B cell (primary cell): ENCODE measurements at regions not wholly inside any gene's neighbourhood (a gene's known extent, or its start where the extent isn't known, plus 50 kb on each side); places are given as distances from the start of the nearest gene placed in this dataset.

ENCODE experiments used
- ATAC-seq: fragments of 200-7000 bp; cut with Tn5 transposase; one replicate; pipeline ENCODE4 v1.10.0; 2021; ENCODE audit warnings: low read depth, mild to moderate bottlenecking, moderate number of reproducible peaks, moderate library complexity
- CTCF ChIA-PET: fragments of 350-600 bp; sonication (Branson Sonifier 250); formaldehyde crosslinking; loops from one replicate; lab custom pipeline; 2021; ENCODE audit warnings: antibody characterized with exemption, inconsistent platforms; lab: Charles Lee
- POLR2A ChIA-PET: fragments of 350-600 bp; sonication (Branson Sonifier 250); formaldehyde crosslinking; loops from one replicate; lab custom pipeline; 2021; ENCODE audit warnings: antibody characterized with exemption; lab: Charles Lee
- DNase-seq: peaks from one replicate; pipeline ENCODE4 v3.0.0; 2013
- H2AFZ ChIP-seq: 2 replicates; pipeline ENCODE4 v1.6.1; 2012; ENCODE audit warnings: mild to moderate bottlenecking, low read depth, low read length; ENCODE audit not compliant: insufficient read depth, poor library complexity, severe bottlenecking
- H3K27ac ChIP-seq, 2 donors: 1 replicate in 1 of 2; 2 replicates in 1 of 2; pipeline ENCODE4 v1.5.1; 2012 to 2013; ENCODE audit warnings: low read length in 2 of 2, mild to moderate bottlenecking in 2 of 2, moderate library complexity in 1 of 2
- H3K27me3 ChIP-seq, 4 experiments: fragments of 200-600 bp in 1 of 4; sonication (generic) in 1 of 4; replicated peaks in 1 of 4; 1 replicate in 2 of 4; 2 replicates in 2 of 4; pipeline versions ENCODE4 v1.6.1 to v1.7.0; 2013 to 2016; ENCODE audit warnings: low read length in 3 of 4, mild to moderate bottlenecking in 2 of 4, mixed read lengths in 1 of 4, moderate library complexity in 1 of 4; ENCODE audit not compliant: insufficient read depth in 4 of 4, control insufficient read depth in 3 of 4; ENCODE audit errors: control extremely low read depth in 1 of 4
- H3K36me3 ChIP-seq, 2 experiments: replicated peaks in 1 of 2; 1 replicate in 1 of 2; 2 replicates in 1 of 2; pipeline versions ENCODE4 v1.6.1 to v1.7.1; 2013; ENCODE audit warnings: low read length in 1 of 2; ENCODE audit not compliant: insufficient read depth in 2 of 2, control insufficient read depth in 1 of 2; ENCODE audit errors: control extremely low read depth in 1 of 2, extremely low read depth in 1 of 2
- H3K4me1 ChIP-seq, 2 donors: fragments of 200-600 bp in 1 of 2; sonication (generic) in 1 of 2; 1 replicate in 1 of 2; 2 replicates in 1 of 2; pipeline versions ENCODE4 v1.5.1 to v1.6.1; 2013 to 2017; ENCODE audit warnings: low read length in 2 of 2; ENCODE audit not compliant: control insufficient read depth in 2 of 2, insufficient read depth in 2 of 2
- H3K4me2 ChIP-seq: replicated peaks from 2 replicates; pipeline ENCODE3; 2012; ENCODE audit warnings: mild to moderate bottlenecking, low read depth, low read length; ENCODE audit not compliant: poor library complexity, severe bottlenecking
- H3K4me3 ChIP-seq, 5 experiments: fragments of 200-600 bp in 1 of 5; sonication (generic) in 1 of 5; 1 replicate in 3 of 5; 2 replicates in 2 of 5; pipeline versions ENCODE4 v1.5.1 to v1.7.0; 2011 to 2016; ENCODE audit warnings: low read length in 4 of 5, mild to moderate bottlenecking in 4 of 5, low read depth in 2 of 5, control low read depth in 1 of 5, moderate library complexity in 1 of 5; ENCODE audit not compliant: insufficient read depth in 1 of 5; ENCODE audit errors: control extremely low read depth in 1 of 5, extremely low read depth in 1 of 5
- H3K79me2 ChIP-seq: fragments of 200-600 bp; sonication (generic); one replicate; pipeline ENCODE4 v1.6.0; 2016; ENCODE audit warnings: low read length; ENCODE audit not compliant: control insufficient read depth, insufficient read depth
- H3K9ac ChIP-seq: fragments of 200-600 bp; sonication (generic); 2 replicates; pipeline ENCODE4 v1.6.1; 2017; ENCODE audit warnings: mild to moderate bottlenecking, low read length, moderate library complexity
- H3K9me3 ChIP-seq, 3 donors: one replicate each; pipeline versions ENCODE4 v1.6.1 to v1.7.1; 2013; ENCODE audit warnings: low read length in 2 of 3; ENCODE audit not compliant: control insufficient read depth in 2 of 3, insufficient read depth in 1 of 3; ENCODE audit errors: control extremely low read depth in 1 of 3
- H4K20me1 ChIP-seq: 2 replicates; pipeline ENCODE4 v1.6.0; 2012; ENCODE audit warnings: mild to moderate bottlenecking, low read length; ENCODE audit not compliant: insufficient read depth, control insufficient read depth, poor library complexity, severe bottlenecking
- H3K27ac Mint-ChIP-seq: one replicate; pipeline ENCODE4 v1.8.0; 2021; ENCODE audit warnings: mixed read lengths
- H3K27me3 Mint-ChIP-seq: one replicate; pipeline ENCODE4 v1.8.0; 2021; ENCODE audit warnings: mixed read lengths
- H3K4me1 Mint-ChIP-seq: one replicate; pipeline ENCODE4 v1.8.0; 2021; ENCODE audit warnings: mixed read lengths
- H3K4me3 Mint-ChIP-seq: one replicate; pipeline ENCODE4 v1.8.0; 2021; ENCODE audit warnings: mixed read lengths
- H3K9me3 Mint-ChIP-seq: one replicate; pipeline ENCODE4 v1.8.0; 2022; ENCODE audit warnings: mixed read lengths; ENCODE audit not compliant: insufficient read depth
- CTCF ChIP-seq: fragments of 200-600 bp; IDR thresholded peaks from one replicate; pipeline ENCODE4 v1.8.0; 2022; ENCODE audit warnings: antibody characterized with exemption, mild to moderate bottlenecking
- EZH2 ChIP-seq: IDR thresholded peaks from 2 replicates; pipeline ENCODE4 v1.6.1; 2012; ENCODE audit warnings: borderline replicate concordance, low read depth, mild to moderate bottlenecking, moderate library complexity, low read length; ENCODE audit not compliant: insufficient read depth, poor library complexity, severe bottlenecking
- WGBS: methylation state at CpG from one replicate; pipeline ENCODE4 v1.1.5; 2013; ENCODE audit warnings: missing lambda C conversion rate; ENCODE audit not compliant: insufficient coverage; 5-methylcytosine and 5-hydroxymethylcytosine counted together
- intact Hi-C: fragments of 100-400 bp; cut with micrococcal nuclease; formaldehyde crosslinking; loops from one replicate; pipeline ENCODE4 v1.10.0; 2022

- 28% methylated on average over 121 of the region's 121 CpGs for WGBS
- ATAC-seq: no peak
- H3K27ac Mint-ChIP-seq: no peak overlapping the region
Measured at GRCh38 chr13:53200498-53201453, 172.2 kb downstream of the OLFM4 start.

More at GRCh38 chr13:53200498-53201453, 172.2 kb downstream of the OLFM4 start:
- Histone ChIP-seq H2AFZ (no peak overlapping the region), H3K9ac (no peak overlapping the region), H3K27me3 (peaks cover 0 to 20% (median 0%) of the 10 kb centered on the region in 4 experiments), H3K4me3 (no peak overlapping the region), H3K4me2 (no peak overlapping the region), H3K27ac (no peak overlapping the region), H3K79me2 (no peaks in the 10 kb centered on the region), H3K4me1 (no peaks in the 10 kb centered on the region), H3K36me3 (no peaks in the 10 kb centered on the region), H4K20me1 (no peaks in the 10 kb centered on the region), H3K9me3 (peaks cover 0 to 25% (median 0%) of the 10 kb centered on the region in 3 donors)
- TF ChIP-seq EZH2: no peak
- no peak for TF ChIP-seq CTCF
- Mint-ChIP-seq H3K27me3 (peaks cover 17% of the 10 kb centered on the region), H3K9me3 (no peaks in the 10 kb centered on the region), H3K4me1 (no peaks in the 10 kb centered on the region), H3K4me3 (no peak overlapping the region)
- DNase-seq: peak; percentile 5
- ChIA-PET POLR2A (no interaction called here), CTCF (no interaction called here)
- intact Hi-C loops: no loop called here
